ENCODE measurements at regions not wholly inside any gene's neighbourhood (a gene's known extent, or its start where the extent isn't known, plus 50 kb on each side); places are given as distances from the start of the nearest gene placed in this dataset.

DNA sequence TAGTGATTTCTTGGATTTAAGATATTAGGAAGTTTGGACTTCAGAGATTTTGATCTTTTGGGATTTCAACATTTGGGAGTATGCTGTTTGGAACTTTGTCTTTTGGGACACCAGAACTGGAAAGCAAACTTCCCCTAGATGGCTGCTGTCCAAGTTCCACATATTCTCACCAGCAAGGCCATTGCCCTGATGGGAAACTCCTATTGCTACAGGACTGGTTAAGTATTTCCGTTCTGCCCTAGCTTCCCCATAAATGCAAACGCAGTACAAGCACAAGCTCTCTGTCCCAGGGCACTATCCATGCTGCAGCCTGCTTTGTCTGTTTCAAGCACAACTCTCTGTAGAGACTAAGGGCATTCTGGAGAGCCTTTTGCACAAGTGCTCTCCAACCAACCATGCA is 79.3 kb upstream of the SLC25A13 start:
- intact Hi-C loops (cut with DNase I; ENCODE audit: low total_unique reads), result no loop called here
- no peaks in the 10 kb centered on the region for H3K36me3 ChIP-seq
- peaks cover 0 to 3% (median 0%) of the 10 kb centered on the region in 4 donors for H3K4me1 ChIP-seq
- 57 to 70% (median 65%) methylated on average over 2 of the region's 2 CpGs for WGBS, 5 donors
- H3K27me3 ChIP-seq, result no peaks in the 10 kb centered on the region
- no peaks in the 10 kb centered on the region for H3K9me3 ChIP-seq
- DNase-seq, result no peak
- H3K27ac ChIP-seq, result no peak overlapping the region
- H3K4me3 ChIP-seq, result no peak overlapping the region
- TF ChIP-seq POLR2A (IDR thresholded peaks at IDR 0.05) (no peak), EP300 (IDR thresholded peaks at IDR 0.05) (no peak), POLR2AphosphoS5 (IDR thresholded peaks at IDR 0.05) (no peak)
- TF ChIP-seq, protein P1, sequence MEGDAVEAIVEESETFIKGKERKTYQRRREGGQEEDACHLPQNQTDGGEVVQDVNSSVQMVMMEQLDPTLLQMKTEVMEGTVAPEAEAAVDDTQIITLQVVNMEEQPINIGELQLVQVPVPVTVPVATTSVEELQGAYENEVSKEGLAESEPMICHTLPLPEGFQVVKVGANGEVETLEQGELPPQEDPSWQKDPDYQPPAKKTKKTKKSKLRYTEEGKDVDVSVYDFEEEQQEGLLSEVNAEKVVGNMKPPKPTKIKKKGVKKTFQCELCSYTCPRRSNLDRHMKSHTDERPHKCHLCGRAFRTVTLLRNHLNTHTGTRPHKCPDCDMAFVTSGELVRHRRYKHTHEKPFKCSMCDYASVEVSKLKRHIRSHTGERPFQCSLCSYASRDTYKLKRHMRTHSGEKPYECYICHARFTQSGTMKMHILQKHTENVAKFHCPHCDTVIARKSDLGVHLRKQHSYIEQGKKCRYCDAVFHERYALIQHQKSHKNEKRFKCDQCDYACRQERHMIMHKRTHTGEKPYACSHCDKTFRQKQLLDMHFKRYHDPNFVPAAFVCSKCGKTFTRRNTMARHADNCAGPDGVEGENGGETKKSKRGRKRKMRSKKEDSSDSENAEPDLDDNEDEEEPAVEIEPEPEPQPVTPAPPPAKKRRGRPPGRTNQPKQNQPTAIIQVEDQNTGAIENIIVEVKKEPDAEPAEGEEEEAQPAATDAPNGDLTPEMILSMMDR (IDR thresholded peaks at IDR 0.05), result no peak

DNA sequence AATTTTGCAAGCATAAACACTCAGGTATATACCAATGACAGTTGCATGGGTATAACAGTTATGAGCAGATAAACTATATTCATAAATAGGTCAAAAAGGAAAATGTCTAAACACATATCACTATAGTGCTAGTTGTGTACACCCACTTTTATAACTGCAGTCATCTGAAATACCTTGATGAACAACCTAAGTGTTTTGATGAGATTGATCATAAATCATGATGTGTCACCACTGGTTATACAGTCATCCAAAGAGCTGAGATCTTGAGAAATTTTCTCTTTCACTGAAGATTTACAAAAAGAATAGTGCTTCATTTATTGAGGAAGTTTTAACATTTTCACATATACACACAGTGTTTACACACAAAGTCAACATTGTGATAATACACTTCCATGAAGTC is 78.6 kb upstream of the SLC25A13 start:
- Histone ChIP-seq H3K4me1 (peaks cover 0 to 3% (median 0%) of the 10 kb centered on the region in 4 donors), H3K36me3 (no peaks in the 10 kb centered on the region), H3K27ac (no peak overlapping the region), H3K9me3 (no peaks in the 10 kb centered on the region), H3K27me3 (no peaks in the 10 kb centered on the region), H3K4me3 (no peak overlapping the region)
- intact Hi-C loops (cut with DNase I; ENCODE audit: low total_unique reads), result no loop called here
- TF ChIP-seq POLR2AphosphoS5 (IDR thresholded peaks at IDR 0.05) (no peak), EP300 (IDR thresholded peaks at IDR 0.05) (no peak), POLR2A (IDR thresholded peaks at IDR 0.05) (no peak)
- TF ChIP-seq, protein P1 (IDR thresholded peaks at IDR 0.05), result no peak
- no peak for DNase-seq

DNA sequence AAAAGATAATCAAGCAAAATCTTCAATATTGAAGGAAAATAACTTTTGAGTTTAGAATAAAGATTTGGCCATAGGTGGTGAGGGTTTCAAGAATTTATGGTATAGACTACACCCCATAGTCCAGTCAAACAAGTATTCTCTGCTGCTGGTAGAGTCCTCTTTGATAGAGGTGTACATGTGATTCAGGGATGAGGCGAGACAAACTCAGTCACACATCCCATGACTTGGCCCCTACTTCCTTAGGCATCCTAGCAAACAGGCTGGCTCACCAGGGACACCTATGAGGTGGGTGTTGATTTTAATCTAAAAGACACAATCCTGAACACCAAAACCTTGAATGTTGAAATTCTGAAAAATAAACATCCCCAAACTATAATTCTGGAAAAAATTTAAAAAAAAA is 78.1 kb upstream of the SLC25A13 start:
- intact Hi-C loops (cut with DNase I; ENCODE audit: low total_unique reads), result no loop called here
- Histone ChIP-seq H3K9me3 (no peaks in the 10 kb centered on the region), H3K4me1 (peaks cover 0 to 3% (median 0%) of the 10 kb centered on the region in 4 donors), H3K27ac (no peak overlapping the region), H3K4me3 (no peak overlapping the region), H3K27me3 (no peaks in the 10 kb centered on the region), H3K36me3 (no peaks in the 10 kb centered on the region)
- TF ChIP-seq POLR2AphosphoS5 (IDR thresholded peaks at IDR 0.05), result no peak
- TF ChIP-seq POLR2A (IDR thresholded peaks at IDR 0.05), result no peak
- TF ChIP-seq, protein P1 (IDR thresholded peaks at IDR 0.05), result no peak
- TF ChIP-seq EP300 (IDR thresholded peaks at IDR 0.05), result no peak
- no peak for DNase-seq
- 83 to 95% (median 92%) methylated on average over 1 of the region's 1 CpG for WGBS, 5 donors

DNA sequence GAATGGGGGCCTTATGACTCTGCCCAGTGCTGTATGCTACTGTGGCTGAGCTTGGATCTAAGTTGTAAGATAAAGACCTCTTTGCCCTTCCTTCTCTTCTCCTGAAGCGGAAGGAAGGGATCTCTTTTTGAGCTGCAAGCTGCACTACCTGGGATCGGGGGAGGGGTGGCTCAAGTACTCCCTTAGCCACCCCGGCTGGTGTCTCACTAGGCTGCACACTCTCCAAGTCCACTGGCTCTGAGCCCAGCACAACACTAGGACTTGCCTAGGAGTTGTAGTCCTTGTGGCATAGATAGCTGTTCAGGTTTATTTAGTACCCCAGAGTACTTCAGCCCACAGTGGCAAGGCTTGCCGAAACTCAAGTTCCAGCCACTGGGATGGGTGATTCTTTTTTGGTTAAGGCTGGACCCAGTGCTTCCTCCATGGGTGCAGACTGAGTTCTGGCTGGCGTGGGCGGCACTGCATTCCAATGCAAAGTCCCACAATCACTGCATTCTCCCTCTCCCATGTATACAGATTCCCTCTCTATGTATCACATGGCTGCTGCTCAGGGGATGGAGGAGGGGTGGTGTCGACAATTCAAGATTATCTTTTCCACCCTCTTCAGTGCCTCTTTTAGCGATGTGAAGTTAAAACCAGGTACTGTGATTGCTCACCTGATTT is 76.2 kb upstream of the SLC25A13 start:
- no peaks in the 10 kb centered on the region for H3K27me3 ChIP-seq
- no peak overlapping the region for H3K4me3 ChIP-seq
- H3K4me1 ChIP-seq, result peaks cover 0 to 3% (median 0%) of the 10 kb centered on the region in 4 donors
- TF ChIP-seq, protein P1 (IDR thresholded peaks at IDR 0.05), result no peak
- TF ChIP-seq POLR2AphosphoS5 (IDR thresholded peaks at IDR 0.05), result no peak
- no peak for TF ChIP-seq POLR2A (IDR thresholded peaks at IDR 0.05)
- no peak for TF ChIP-seq EP300 (IDR thresholded peaks at IDR 0.05)
- H3K9me3 ChIP-seq, result no peaks in the 10 kb centered on the region
- H3K36me3 ChIP-seq, result no peaks in the 10 kb centered on the region
- intact Hi-C loops (cut with DNase I; ENCODE audit: low total_unique reads), result no loop called here
- WGBS, 5 donors, result 81 to 95% (median 87%) methylated on average over 5 to 8 of the region's 8 CpGs
- H3K27ac ChIP-seq, result no peak overlapping the region
- no peak for DNase-seq

Data from stomach (tissue), 8 donors.